Loucy (cell line): ENCODE measurements at regions not wholly inside any gene's neighbourhood (a gene's known extent, or its start where the extent isn't known, plus 50 kb on each side); places are given as distances from the start of the nearest gene placed in this dataset.

Experiments used
- H2AFZ ChIP-seq: fragments of 200-600 bp; sonication (generic); 2 replicates; pipeline ENCODE4 v1.6.0; 2016; ENCODE audit warnings: antibody characterized with exemption, mild to moderate bottlenecking, low read length, moderate library complexity
- H3F3A ChIP-seq: fragments of 200-600 bp; 2 replicates; pipeline ENCODE4 v1.6.0; 2016; ENCODE audit warnings: antibody characterized with exemption, low read depth, mild to moderate bottlenecking
- H3K27me3 ChIP-seq: fragments of 200-600 bp; sonication (generic); 2 replicates; pipeline ENCODE4 v1.6.1; 2014; ENCODE audit warnings: low read length, mild to moderate bottlenecking; ENCODE audit not compliant: insufficient read depth, poor library complexity, severe bottlenecking
- H3K36me3 ChIP-seq: fragments of 200-600 bp; sonication (generic); 2 replicates; pipeline ENCODE4 v1.6.1; 2016; ENCODE audit warnings: low read length; ENCODE audit not compliant: insufficient read depth
- H3K4me1 ChIP-seq: fragments of 200-600 bp; sonication (generic); 2 replicates; pipeline ENCODE4 v1.5.1; 2014; ENCODE audit warnings: low read length, mild to moderate bottlenecking; ENCODE audit not compliant: insufficient read depth, poor library complexity, severe bottlenecking
- H3K4me2 ChIP-seq: fragments of 200-600 bp; sonication (generic); 2 replicates; pipeline ENCODE4 v1.6.0; 2014; ENCODE audit warnings: antibody characterized with exemption, low read length, low read depth, mild to moderate bottlenecking; ENCODE audit not compliant: poor library complexity, severe bottlenecking
- H3K4me3 ChIP-seq: fragments of 200-600 bp; sonication (generic); 2 replicates; pipeline ENCODE4 v1.5.1; 2014; ENCODE audit warnings: low read length, mild to moderate bottlenecking, mixed read lengths; ENCODE audit not compliant: poor library complexity, severe bottlenecking
- H3K79me2 ChIP-seq: fragments of 200-600 bp; sonication (generic); 2 replicates; pipeline ENCODE4 v1.6.1; 2014; ENCODE audit warnings: low read length; ENCODE audit not compliant: insufficient read depth
- H3K9ac ChIP-seq: fragments of 200-600 bp; sonication (generic); 2 replicates; pipeline ENCODE4 v1.6.0; 2014; ENCODE audit warnings: mild to moderate bottlenecking, low read depth, low read length, moderate library complexity; ENCODE audit not compliant: poor library complexity, severe bottlenecking
- H3K9me2 ChIP-seq: fragments of 200-600 bp; sonication (generic); replicated peaks from 2 replicates; pipeline ENCODE4 v1.6.1; 2016; ENCODE audit warnings: low read depth, low read length, mixed read lengths
- H3K9me3 ChIP-seq: fragments of 200-600 bp; sonication (generic); 2 replicates; pipeline ENCODE4 v1.6.1; 2014; ENCODE audit warnings: mild to moderate bottlenecking, antibody characterized with exemption, low read length, low read depth; ENCODE audit not compliant: insufficient read depth
- H4K20me1 ChIP-seq: fragments of 200-600 bp; sonication (generic); 2 replicates; pipeline ENCODE4 v1.6.0; 2014; ENCODE audit warnings: antibody characterized with exemption, low read length, mild to moderate bottlenecking; ENCODE audit not compliant: insufficient read depth, poor library complexity, severe bottlenecking
- CTCF ChIP-seq: fragments of 200-600 bp; sonication (generic); conservative IDR thresholded peaks from 2 replicates; pipeline ENCODE4 v1.5.1; 2014; ENCODE audit warnings: mild to moderate bottlenecking, antibody characterized with exemption, low read length
- EZH2phosphoT487 ChIP-seq: fragments of 200-600 bp; IDR thresholded peaks from 2 replicates; pipeline ENCODE4 v1.6.1; 2018; ENCODE audit warnings: antibody characterized with exemption, mild to moderate bottlenecking, moderate library complexity, borderline replicate concordance

- Histone ChIP-seq H3F3A (no peaks in the 10 kb centered on the region), H4K20me1 (no peaks in the 10 kb centered on the region), H3K4me3 (no peak overlapping the region), H3K4me2 (no peak overlapping the region), H3K79me2 (no peaks in the 10 kb centered on the region), H3K4me1 (no peaks in the 10 kb centered on the region), H3K9me3 (no peaks in the 10 kb centered on the region), H3K9ac (no peak overlapping the region), H2AFZ (no peak overlapping the region), H3K36me3 (no peaks in the 10 kb centered on the region), H3K27me3 (no peaks in the 10 kb centered on the region), H3K9me2 (no peaks in the 10 kb centered on the region)
- TF ChIP-seq CTCF: no peak
- no peak for TF ChIP-seq EZH2phosphoT487
Observed at GRCh38 chr16:35252356-35252936, 1793.0 kb downstream of the TP53TG3F start.

GRCh38 chr16:35255186-35255803 is 1795.9 kb downstream of the TP53TG3F start:
- H4K20me1 ChIP-seq: no peaks in the 10 kb centered on the region
- no peaks in the 10 kb centered on the region for H3K79me2 ChIP-seq
- no peak overlapping the region for H3K4me2 ChIP-seq
- H3K27me3 ChIP-seq: no peaks in the 10 kb centered on the region
- no peak overlapping the region for H2AFZ ChIP-seq
- H3K9me2 ChIP-seq: no peaks in the 10 kb centered on the region
- H3K9ac ChIP-seq: no peak overlapping the region
- H3K4me3 ChIP-seq: no peak overlapping the region
- no peaks in the 10 kb centered on the region for H3K9me3 ChIP-seq
- TF ChIP-seq CTCF: no peak
- no peak for TF ChIP-seq EZH2phosphoT487
- H3K4me1 ChIP-seq: no peaks in the 10 kb centered on the region
- H3F3A ChIP-seq: no peaks in the 10 kb centered on the region
- no peaks in the 10 kb centered on the region for H3K36me3 ChIP-seq

GRCh38 chr16:35255816-35256215 is 1796.4 kb downstream of the TP53TG3F start:
- H2AFZ ChIP-seq: no peak overlapping the region
- H4K20me1 ChIP-seq: no peaks in the 10 kb centered on the region
- no peaks in the 10 kb centered on the region for H3F3A ChIP-seq
- H3K9me3 ChIP-seq: no peaks in the 10 kb centered on the region
- TF ChIP-seq CTCF (no peak), EZH2phosphoT487 (no peak)
- H3K36me3 ChIP-seq: no peaks in the 10 kb centered on the region
- H3K4me2 ChIP-seq: no peak overlapping the region
- H3K4me1 ChIP-seq: no peaks in the 10 kb centered on the region
- H3K79me2 ChIP-seq: no peaks in the 10 kb centered on the region
- H3K4me3 ChIP-seq: no peak overlapping the region
- H3K9me2 ChIP-seq: no peaks in the 10 kb centered on the region
- H3K9ac ChIP-seq: no peak overlapping the region
- no peaks in the 10 kb centered on the region for H3K27me3 ChIP-seq
